ENCODE measurements at regions not wholly inside any gene's neighbourhood (a gene's known extent, or its start where the extent isn't known, plus 50 kb on each side); places are given as distances from the start of the nearest gene placed in this dataset.
"Not testable (repeated sequence)": the region's sequence is repeated elsewhere in the genome, so short reads cannot be mapped to it uniquely, and the experiment has no call there.

DNA sequence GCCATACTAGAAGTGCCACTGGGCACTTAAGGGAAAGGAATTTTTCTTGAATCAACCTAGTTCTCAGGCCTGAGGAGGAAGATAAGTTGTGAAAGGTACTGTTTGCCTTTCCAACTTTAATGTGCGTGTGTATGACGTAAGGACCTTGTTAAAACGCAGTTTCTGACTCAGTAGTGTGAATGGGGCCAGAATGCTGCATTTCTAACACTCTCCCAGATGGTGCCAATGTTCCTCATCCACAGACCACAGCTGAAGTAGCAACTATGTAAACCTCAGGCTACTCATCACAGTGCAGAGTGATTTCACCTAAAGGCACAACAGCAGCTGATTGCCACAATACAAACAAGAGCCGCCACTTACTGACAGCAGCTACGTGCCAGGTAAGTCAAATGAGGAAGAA, 103.6 kb downstream of the OTOL1 start:
- no peak for DNase-seq (ENCODE audit: low spot score)

DNA sequence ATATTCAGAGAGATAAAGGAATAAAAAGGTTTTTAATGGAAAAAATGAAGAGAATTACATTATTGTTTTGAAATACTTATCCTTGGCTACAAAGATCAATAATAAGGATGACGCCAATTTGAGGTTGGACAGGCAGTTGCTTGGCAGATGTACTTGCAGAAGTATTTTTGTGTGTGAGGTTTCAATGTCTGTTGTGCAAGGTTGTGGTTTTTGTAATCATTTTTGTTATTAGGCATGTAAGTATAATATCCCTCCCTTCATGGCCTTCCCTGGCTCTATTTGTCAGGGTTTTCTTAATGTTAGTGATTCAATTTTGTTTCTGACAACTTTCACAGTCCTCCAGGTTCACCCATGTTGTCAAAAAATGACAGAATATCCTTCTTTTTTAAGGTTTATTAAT, 105.9 kb downstream of the OTOL1 start:
- no peak for DNase-seq (ENCODE audit: low spot score)

DNA sequence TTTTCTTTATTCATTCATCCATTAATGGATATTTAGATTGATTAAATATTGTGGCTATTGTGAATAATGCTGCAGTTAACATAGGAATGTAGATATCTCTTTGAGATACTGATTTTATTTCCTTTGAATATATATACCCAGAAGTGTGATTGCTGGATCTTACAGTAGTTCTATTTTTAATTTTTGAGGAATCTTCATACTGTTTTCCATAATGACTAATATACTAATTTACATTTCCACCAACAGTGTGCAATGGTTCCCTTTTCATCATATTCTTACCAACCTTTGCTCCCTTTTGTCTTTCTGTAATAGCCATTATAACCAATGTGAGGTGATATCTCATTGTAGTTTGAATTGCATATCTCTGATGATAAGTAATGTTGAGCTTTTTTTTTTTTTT, 106.3 kb downstream of the OTOL1 start:
- no peak for DNase-seq (ENCODE audit: low spot score)

DNA sequence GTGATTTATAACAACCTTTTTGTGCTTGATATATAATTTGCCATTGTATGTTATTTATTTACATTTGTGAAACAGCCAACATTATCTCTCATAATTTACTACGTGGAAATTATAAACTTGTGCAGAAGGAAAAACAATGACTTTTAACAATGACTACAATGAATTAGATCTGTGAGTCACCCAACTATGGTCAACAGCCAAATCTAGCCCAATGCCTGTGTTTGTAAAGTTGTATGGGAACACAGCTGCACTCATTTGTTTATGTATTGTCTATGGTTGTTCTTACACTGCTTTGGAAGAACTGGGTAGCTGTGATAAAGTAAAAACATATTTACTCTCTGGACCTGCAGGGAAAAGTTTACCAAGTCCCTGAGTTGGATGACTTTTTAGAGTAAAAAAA, 110.4 kb downstream of the OTOL1 start:
- DNase-seq (ENCODE audit: low spot score) = no peak

DNA sequence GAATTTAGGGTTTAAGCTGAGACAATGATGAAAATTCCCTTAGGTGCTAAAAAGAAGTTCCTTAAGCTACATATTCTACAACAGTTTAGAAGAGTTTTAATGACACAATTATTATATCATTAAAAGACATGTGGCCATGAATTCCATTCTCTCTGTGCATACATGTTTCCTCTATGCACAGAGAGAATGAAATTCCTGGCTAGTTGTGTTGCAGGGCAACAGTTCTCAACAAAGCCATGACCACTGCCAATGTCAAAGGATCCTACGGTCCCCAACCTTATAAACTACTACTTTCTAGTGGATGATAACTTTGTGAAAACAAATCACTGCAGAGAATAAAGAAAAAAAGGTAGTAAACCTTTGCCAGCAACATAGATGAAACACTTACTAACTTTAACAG, 122.7 kb downstream of the OTOL1 start:
- no peak for DNase-seq (ENCODE audit: low spot score)

DNA sequence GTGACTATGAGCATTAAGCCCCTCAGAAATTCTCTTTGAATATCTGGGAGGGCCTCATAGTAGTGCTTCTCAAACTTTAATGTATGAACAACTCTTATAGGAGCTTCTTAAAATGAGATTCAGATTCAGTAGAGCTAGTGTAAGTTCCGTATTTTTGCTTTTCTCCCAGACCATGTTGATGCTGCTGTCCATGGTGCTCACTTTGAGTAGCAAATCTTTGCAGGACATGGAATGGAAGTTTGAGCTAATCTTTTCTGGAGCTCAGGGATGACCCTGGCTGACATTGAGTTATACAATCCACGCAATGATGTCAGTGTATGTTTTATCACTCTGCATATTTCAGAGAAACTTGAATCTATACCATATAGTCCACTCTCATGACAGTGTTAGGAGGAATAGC, 134.2 kb downstream of the OTOL1 start:
- no peak for DNase-seq (ENCODE audit: low spot score)

DNA sequence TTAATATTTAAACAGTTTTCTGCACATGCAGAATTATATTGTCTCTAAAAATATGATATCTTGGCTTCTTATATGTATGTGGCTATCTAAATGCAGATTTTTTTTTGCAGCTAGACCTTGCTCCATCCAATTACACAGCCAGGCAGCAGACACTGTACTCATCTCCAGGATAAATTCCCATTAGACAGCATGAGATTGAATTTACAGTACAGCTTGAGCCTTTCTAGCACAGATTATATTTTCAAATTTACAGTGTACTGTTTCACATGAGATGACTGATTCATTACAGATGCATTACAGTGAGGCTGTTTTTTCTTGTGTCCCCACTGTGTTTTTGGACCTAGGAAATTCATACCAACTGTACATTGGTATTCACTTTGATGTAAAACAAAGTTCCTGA, 134.9 kb downstream of the OTOL1 start:
- no peak for DNase-seq (ENCODE audit: low spot score)

DNA sequence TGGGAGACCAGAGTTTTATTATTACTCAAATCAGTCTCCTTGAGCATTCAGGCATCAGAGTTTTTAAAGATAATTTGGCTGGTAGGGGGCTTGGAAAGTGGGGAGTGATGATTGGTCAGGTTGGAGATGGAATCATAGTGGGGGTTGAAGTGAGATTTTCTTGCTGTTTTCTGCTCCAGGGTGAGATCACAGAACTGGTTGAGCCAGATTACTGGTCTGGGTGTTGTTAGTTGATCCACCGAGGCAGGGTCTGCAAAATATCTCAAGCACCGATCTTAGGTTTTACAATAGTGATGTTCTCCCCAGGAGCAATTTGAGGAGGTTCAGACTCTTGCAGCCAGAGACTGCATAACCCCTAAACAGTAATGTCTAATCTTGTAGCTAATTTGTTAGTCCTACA, 141.0 kb downstream of the OTOL1 start:
- no peak for DNase-seq (ENCODE audit: low spot score)

DNA sequence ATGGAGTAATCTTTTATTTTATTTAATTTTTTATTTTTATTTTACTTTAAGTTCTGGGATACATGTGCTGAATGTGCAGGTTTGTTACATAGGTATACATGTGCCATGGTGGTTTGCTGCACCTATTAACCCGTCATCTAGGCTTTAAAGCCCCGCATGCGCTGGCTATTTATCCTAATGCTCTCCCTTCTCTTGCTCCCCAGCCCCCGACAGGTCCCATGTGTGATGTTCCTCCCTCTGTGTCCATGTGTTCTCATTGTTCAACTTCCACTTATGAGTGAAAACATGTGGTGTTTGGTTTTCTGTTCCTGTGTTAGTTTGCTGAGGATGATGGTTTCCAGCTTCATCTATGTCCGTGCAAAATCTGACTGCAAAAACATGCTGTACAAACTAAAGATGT, 142.5 kb downstream of the OTOL1 start:
- not testable (repeated sequence) for DNase-seq (ENCODE audit: low spot score)

DNA sequence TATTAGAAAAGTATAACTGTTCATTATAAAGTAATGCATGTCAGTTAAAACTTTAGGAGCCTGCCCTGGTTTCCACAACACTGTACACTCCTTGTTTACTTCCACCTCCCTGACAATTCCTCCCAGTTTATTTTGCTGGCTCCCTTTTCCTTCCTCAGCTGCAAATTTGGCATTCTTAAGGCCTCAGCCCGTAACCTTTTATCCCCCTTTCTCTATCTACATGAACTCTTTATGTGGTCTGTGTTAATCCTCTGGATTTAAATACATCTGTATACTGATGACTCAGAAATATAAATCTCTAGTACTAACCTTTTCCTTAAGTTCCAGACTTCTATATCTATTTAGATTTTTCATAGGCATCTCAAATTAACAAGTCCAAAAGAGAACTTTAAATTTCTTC, 143.6 kb downstream of the OTOL1 start:
- DNase-seq (ENCODE audit: low spot score) = no peak

DNA sequence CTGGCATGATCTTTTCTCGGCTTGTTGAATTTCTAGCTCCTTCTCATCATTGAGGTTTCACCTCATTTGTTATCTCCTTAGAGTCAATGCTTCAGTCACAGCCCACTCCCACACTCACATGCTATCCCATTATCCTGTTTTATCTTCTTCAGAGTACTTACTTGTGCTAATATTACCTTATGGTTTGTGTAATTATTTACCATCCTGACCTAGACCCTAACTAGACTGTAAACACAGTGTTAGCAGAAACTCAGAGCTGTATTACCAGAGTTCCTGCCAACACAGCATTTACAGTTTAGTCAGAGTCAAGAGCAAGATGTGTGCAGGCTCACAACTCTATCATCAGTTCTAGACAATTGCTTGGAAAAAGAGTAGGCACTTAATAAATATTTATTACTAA, 144.7 kb downstream of the OTOL1 start:
- DNase-seq (ENCODE audit: low spot score) = no peak

DNA sequence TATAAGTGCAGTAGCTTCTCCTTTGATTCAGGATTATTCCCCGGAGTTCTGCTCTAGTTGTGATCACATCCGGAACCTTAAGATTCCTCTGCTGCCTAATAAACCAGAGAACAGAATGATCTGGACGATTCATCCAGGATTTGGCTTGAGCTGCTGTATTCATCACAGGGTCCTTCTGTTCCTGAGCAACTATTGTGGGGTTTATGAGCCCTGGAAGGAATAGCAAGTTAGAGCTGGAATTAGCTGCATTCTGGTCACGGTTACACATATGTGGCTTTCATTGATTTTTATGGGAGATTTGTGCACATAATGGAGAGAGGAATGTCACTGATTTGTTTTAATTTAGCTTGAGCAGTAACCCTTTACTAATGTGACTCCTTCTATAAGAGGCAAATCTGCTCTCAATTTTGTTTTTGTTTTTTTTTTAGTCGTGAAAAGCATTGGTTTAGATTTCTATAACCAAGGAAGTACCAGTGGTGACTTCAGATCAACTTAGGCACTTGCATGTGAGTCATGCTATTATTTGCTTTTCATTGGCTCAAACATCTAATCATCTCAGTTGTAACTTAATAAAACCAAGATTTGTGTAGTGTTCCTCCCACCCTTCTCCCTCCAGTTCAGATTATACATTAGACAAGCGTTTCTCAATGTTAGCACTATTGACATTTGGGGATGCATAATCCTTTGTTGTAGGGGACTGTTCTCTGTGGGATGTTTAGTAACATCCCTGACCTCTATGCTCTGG, 148.5 kb downstream of the OTOL1 start:
- DNase-seq (ENCODE audit: low spot score) = peak; percentile 64

DNA sequence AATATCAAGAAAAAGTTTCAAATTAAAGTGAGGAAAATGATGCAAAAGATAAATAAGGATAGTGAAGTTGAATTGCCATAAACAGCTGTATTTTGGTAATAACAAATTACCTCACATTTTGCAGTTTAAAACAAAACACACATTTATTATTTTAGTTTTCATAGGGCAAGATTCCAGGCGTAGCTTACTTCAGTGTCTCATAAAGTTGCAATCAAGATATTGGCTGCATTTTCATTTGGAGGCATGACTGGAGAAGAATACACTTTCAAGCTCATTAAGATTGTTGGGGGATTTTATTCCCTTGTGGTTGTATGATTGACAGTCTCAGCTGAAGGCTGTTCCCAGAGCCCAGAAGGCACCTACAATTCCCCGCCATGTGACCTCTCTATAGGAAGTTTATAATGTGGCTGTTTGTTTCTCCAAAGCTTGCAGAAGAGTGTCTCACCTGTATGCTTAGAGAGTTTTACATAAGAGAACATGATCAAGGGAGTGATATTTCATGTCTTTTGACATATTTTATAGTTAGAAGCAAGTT, 151.4 kb downstream of the OTOL1 start:
- no peak for DNase-seq (ENCODE audit: low spot score)

DNA sequence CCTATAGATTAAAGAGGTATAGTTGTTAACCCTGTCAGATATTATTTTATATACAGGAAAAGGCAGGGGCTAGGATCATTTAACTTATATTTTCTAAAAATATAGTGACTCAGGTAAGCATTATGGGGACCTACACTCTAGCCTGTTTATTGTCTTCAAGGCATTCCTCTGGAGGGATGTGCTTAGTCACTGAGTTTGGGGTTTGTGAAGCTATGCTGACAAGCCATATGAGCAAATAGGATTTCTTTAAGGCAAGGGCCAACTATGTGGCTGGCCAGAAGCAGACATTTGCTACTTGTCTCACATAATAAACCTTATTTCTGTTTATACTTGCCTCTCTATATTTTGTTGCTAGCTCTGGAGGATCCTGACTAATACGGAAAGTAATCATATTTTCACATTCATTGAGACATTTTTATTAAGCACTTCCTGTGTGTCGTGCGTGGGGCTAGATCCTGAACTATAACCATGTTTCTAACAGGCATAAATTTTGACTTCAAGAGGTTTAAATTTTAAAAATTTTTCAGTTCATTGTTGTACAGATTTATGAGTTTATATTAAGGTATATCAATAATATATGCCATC, 153.4 kb downstream of the OTOL1 start:
- DNase-seq (ENCODE audit: low spot score) = no peak

DNA sequence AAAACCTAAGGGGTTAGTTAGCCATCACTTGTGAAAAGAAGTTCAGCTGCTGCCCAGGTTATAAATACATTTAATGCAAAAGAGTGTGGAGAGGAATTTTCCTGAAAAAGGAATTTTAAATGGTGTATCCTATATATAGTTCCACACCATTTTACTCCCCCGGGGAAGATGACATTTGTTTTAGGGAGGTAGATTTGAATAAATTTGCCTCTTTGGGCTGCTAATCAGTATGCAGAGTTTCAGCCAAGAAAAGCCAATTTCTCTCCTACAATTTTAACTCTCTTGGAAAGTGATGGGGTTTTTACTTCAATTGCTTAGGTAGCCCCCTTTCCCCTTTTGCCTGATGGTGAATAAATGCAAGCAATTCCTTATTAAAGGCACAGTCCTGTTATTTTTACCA, 161.2 kb downstream of the OTOL1 start:
- no peak for DNase-seq (ENCODE audit: low spot score)

DNA sequence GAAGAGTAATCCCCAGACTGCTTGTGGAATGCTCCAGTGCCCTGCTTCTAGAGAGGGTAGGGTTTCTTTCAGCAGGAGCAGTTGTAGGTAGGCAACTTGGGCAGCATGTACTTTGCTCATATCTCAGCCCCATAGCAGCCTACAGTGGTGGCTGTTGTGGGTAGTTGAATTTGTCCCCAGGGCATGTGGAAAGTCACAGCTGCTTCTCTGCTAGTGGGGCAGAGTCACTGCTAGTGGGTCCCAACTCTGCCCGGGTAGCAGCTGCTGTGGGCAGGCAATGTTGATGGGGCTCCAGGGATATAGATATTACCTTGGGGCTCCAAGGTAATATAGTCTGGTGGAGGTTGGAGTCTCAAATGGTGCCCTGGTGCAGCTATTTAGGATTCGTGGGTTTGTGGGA, 174.5 kb downstream of the OTOL1 start:
- DNase-seq (ENCODE audit: low spot score) = no peak

DNA sequence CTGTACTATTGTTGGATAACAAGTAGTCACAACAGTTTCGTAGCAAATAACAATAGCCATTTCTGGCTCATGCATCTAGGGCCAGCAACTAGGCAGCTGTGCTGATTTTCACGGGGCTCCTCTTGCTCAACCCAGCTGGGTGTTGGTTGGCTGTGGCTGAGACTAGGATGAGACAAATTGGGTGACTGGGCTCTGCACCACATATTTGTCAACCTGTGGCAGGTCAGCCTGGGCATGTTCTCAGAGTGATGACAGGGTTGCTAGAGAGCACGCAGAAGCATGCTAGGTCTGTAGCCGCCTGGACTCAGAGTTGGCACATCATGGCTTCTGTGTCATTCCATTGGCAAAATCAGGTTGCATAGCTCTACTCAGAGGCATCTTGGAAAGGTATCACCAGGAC, 175.9 kb downstream of the OTOL1 start:
- DNase-seq (ENCODE audit: low spot score) = no peak

DNA sequence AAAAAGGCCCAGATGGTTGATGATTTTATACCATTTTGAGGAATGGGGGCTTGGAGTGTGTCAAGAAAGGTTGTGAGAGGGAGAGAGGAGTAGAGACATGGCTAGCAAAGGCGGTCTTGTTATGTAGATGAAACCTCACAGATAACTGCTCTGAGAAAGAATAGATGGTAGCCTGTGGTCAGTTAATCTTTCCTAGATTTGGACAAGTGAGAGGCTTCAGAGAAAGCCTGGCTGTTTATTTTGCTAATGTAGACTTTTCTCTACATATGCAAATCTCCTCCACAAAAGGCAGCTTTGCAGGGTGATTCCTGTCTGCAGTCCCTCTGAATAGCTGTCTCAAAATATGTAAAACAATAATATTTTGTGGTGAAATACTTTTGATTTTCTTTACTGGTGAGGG, 177.3 kb downstream of the OTOL1 start:
- no peak for DNase-seq (ENCODE audit: low spot score)

DNA sequence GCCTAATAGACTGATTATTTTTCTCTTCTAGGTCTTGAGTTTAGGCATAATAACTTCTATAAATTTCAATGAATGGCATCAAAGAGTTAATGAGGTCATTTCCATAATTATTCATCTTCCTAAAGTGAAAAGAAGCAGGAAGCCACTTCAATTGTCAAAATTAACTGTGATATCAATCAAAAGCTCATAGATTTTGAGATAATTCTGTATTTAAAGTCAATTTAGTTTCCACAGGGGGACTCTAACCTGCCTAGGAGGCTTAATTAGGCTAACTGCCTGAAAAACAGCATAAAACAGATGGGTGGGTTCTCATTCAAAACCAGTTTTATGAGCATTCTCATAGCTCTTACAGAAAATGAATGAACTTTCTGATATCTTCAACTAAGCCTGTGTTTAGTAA, 177.8 kb downstream of the OTOL1 start:
- no peak for DNase-seq (ENCODE audit: low spot score)

DNA sequence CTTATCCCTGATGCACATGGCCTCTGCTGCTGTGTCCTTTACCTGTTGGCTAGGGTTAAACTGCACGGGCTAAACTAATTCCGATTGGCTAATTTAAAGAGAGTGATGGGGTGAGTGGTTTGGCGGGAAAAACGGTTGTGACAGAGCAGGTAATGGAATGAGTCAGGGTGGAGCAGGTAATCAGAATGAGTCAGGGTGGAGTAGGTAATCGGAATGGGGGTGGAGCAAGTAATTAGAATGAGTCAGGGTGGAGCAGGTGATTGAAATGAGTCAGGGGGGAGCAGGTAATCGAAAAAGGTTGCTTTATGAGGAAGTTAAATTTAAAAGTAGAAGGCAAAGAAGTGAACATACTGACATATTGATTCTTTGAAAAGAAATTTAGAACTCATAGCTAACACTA, 185.2 kb downstream of the OTOL1 start:
- DNase-seq (ENCODE audit: low spot score) = not testable (repeated sequence)

DNA sequence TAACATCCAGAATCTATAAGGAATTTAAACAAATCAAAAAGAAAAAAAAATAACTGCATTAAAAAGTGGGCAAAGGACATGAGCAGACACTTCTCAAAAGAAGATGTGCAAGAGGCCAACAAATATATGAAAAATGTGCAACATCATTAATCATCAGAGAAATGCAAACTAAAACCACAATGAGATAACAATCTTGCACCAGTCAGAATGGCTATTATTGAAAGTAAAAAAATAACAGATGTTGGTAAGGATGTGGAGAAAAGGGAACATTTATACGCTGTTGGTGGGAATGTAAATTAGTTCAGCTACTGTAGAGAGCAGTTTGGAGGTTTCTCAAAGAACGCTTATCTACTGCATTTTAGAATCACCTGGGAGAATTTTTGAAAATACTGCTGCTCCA, 186.1 kb downstream of the OTOL1 start:
- no peak for DNase-seq (ENCODE audit: low spot score)

DNA sequence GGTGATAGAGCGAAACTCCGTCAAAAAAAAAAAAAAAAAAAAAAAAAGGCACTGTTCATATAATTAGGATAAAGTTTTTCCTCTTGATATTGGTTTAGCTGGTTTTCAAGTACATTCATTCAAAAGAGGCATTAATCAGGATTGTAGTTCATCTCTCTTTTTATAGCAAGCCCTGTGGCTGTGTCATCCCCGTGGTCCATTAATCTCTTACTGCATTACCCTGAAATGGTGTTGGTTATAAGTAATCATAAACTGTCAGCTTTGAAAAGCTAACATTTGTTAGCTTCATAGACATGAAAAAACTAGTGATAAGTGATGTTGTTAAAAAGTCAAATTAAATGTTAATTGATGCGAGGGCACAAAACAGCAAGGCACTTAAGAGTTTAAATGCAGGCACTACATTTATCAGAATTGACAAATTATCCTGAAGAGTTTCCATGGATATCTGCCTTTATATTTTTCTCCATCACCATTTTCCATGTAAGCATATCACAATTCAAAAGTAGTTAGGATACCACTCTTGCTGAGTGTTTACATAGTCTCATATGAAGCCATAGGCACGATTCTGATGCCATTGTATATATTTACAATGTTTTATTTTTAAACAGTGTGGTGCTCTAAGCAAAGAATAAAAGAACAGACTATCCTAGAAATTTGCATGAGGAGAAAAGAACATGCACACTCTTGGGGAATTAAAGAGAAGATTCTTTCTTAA, 193.1 kb downstream of the OTOL1 start:
- DNase-seq (ENCODE audit: low spot score) = no peak

DNA sequence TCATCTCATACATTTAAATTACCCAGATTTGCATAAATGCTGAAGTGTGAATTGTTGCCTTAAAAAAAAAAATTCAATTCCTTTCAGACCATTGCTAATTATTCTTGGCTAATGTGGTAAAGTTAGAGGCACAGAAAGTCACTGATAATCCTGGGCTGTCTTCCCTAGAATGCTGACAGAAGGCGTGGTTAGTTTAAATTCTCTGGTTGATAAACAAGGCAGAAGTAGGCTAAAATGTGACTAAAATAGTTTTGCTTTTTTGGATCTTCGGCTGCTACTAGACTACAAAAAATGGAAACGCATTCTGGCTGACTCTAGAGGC, 193.7 kb downstream of the OTOL1 start:
- DNase-seq (ENCODE audit: low spot score) = peak; percentile 7
